Esophagus squamous epithelium (tissue), 5 donors: ENCODE measurements at regions not wholly inside any gene's neighbourhood (a gene's known extent, or its start where the extent isn't known, plus 50 kb on each side); places are given as distances from the start of the nearest gene placed in this dataset.
"Not testable (repeated sequence)": the region's sequence is repeated elsewhere in the genome, so short reads cannot be mapped to it uniquely, and the experiment has no call there.

Experiments
- DNase-seq: peaks from one replicate; lab custom pipeline; 2025; lab: John Stamatoyannopoulos, UW
- H3K27ac ChIP-seq, 4 donors: fragments of 200-600 bp; sonication (generic); one replicate each; pipeline ENCODE4 v1.5.1; 2016 to 2019; ENCODE audit warnings: mild to moderate bottlenecking in 1 of 4
- H3K27me3 ChIP-seq, 4 donors: fragments of 200-600 bp; sonication (generic); 1 replicate in 3 of 4; 2 replicates in 1 of 4; pipeline versions ENCODE4 v1.5.1 to v1.6.0; 2017 to 2021; ENCODE audit warnings: antibody characterized with exemption in 1 of 4
- H3K36me3 ChIP-seq, 3 donors: fragments of 200-600 bp; sonication (generic); one replicate each; pipeline ENCODE4 v1.5.1; 2016 to 2019
- H3K4me1 ChIP-seq, 3 donors: fragments of 200-600 bp; sonication (generic); one replicate each; pipeline ENCODE4 v1.5.1; 2017 to 2019
- H3K4me3 ChIP-seq, 4 donors: fragments of 200-600 bp; sonication (generic); 1 replicate in 3 of 4; 2 replicates in 1 of 4; pipeline ENCODE4 v1.5.1; 2016 to 2019; ENCODE audit warnings: mild to moderate bottlenecking in 2 of 4, moderate library complexity in 1 of 4
- H3K9me3 ChIP-seq, 3 donors: fragments of 200-600 bp; sonication (generic); one replicate each; pipeline ENCODE4 v1.5.1; 2016 to 2019
- POLR2A ChIP-seq, 4 donors: fragments of 450-650 bp; IDR thresholded peaks; one replicate each; pipeline ENCODE4 v1.6.1; 2017; ENCODE audit warnings: antibody characterized with exemption in 4 of 4, mild to moderate bottlenecking in 4 of 4, moderate library complexity in 3 of 4
- WGBS, 2 donors: methylation state at CpG; one replicate each; pipeline ENCODE4 v1.1.5; 2018; 5-methylcytosine and 5-hydroxymethylcytosine counted together
- intact Hi-C: fragments of 100-400 bp; cut with DNase I; formaldehyde crosslinking; loops from one replicate; pipeline ENCODE4 v1.15.0; 2022
- TF ChIP-seq, protein P1 (sequence below), 6 experiments: fragments of 450-650 bp in 4 of 6; fragments of 200-600 bp in 2 of 6; sonication (generic) in 2 of 6; IDR thresholded peaks; one replicate each; pipeline ENCODE4 v1.5.1; 2016 to 2019; ENCODE audit warnings: antibody characterized with exemption in 6 of 6, mild to moderate bottlenecking in 4 of 6, moderate library complexity in 4 of 6
- donor health status: DM: yes; HTN: yes; CAD: no.

DNA sequence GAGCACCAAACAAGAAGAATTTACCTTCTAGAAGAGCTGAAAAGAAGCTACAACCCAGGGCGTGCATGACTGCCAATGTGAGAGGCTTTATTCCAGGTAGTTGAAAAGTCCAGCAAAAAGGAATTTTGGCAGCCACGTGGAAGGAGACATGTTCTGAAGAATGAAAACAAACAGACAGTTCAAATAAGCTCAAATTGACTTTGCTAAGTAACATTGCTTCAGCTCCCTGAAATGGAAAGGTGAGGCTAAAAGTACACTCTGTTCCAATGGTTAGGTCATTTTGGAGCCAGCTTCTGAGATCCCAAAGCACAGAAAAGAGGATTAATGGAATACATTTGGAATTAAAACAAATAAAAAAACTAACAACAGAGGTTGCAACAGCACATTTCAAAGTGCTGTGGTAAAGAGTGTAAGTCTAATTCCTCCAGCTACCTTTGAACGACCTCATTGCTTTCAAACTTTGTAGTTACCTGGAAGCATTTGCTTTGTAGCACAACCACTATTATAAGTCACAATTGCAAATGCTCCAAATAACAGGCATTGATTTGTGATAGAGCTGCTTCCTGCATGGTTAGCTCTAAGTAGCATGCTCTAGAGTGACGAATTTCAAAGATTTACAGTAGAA lies 405.3 kb upstream of the EDA2R start:
- Histone ChIP-seq H3K9me3 (no peaks in the 10 kb centered on the region), H3K27ac (no peak overlapping the region), H3K36me3 (no peaks in the 10 kb centered on the region), H3K27me3 (no peaks in the 10 kb centered on the region), H3K4me3 (no peak overlapping the region), H3K4me1 (no peaks in the 10 kb centered on the region)
- 23 to 26% methylated on average over 4 of the region's 4 CpGs for WGBS, 2 donors
- DNase-seq: no peak
- intact Hi-C loops: no loop called here
- TF ChIP-seq, protein P1, sequence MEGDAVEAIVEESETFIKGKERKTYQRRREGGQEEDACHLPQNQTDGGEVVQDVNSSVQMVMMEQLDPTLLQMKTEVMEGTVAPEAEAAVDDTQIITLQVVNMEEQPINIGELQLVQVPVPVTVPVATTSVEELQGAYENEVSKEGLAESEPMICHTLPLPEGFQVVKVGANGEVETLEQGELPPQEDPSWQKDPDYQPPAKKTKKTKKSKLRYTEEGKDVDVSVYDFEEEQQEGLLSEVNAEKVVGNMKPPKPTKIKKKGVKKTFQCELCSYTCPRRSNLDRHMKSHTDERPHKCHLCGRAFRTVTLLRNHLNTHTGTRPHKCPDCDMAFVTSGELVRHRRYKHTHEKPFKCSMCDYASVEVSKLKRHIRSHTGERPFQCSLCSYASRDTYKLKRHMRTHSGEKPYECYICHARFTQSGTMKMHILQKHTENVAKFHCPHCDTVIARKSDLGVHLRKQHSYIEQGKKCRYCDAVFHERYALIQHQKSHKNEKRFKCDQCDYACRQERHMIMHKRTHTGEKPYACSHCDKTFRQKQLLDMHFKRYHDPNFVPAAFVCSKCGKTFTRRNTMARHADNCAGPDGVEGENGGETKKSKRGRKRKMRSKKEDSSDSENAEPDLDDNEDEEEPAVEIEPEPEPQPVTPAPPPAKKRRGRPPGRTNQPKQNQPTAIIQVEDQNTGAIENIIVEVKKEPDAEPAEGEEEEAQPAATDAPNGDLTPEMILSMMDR (IDR thresholded peaks at IDR 0.05): no peak
- TF ChIP-seq POLR2A (IDR thresholded peaks at IDR 0.05): no peak

DNA sequence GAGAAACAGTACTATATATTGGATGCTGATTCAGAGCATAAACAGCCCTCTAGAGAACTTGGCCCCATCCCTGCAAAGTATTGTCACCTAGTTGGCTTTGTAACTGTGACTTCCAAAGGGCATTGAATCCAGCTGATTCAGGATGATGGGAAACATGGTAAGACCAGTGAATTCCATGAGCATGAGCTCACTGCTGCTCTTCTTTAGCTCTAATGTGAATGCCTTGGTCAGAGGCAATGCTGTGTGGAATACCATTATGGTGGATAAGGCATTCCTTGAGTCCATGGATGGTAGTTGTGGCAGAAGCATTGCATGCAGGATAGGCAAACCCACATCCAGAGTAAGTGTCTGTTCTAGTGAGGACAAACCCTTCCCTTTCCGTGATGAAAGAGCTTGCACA lies 365.6 kb upstream of the EDA2R start:
- no peaks in the 10 kb centered on the region for H3K27me3 ChIP-seq
- peaks cover 0 to 11% (median 0%) of the 10 kb centered on the region in 3 donors for H3K9me3 ChIP-seq
- intact Hi-C loops: no loop called here
- no peak overlapping the region for H3K27ac ChIP-seq
- H3K36me3 ChIP-seq: no peaks in the 10 kb centered on the region
- no peaks in the 10 kb centered on the region for H3K4me1 ChIP-seq
- TF ChIP-seq POLR2A (IDR thresholded peaks at IDR 0.05): no peak
- TF ChIP-seq, protein P1 (IDR thresholded peaks at IDR 0.05): no peak
- no peak for DNase-seq
- H3K4me3 ChIP-seq: no peak overlapping the region
- WGBS, 2 donors: 60% methylated on average over 1 of the region's 1 CpG; no CpG with 5 or more reads in 1 of the 2 donors

DNA sequence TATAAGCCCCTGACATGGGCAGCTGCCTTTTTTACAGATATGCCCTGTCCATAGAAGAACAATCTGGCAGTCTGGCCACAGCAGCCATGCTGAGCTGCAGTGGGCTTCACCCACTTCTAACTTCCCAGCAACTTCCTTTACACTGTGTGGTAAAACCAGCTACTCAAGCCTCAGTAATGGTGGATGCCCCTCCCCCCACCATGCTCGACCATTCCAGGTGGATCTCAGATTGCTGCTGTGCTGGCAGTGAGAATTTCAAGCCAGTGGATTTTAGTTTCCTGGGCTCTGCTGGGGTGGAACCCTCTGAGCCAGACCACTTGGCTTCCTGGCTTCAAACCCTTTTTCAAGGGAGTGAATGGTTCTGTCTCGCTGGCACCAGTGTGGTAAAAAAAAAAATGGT lies 355.9 kb upstream of the EDA2R start:
- no peak overlapping the region for H3K4me3 ChIP-seq
- intact Hi-C loops: no loop called here
- no peaks in the 10 kb centered on the region for H3K4me1 ChIP-seq
- no peak overlapping the region for H3K27ac ChIP-seq
- H3K9me3 ChIP-seq: no peaks in the 10 kb centered on the region
- WGBS, 2 donors: 0 to 21% methylated on average over 1 to 2 of the region's 2 CpGs
- H3K36me3 ChIP-seq: no peaks in the 10 kb centered on the region
- no peaks in the 10 kb centered on the region for H3K27me3 ChIP-seq
- TF ChIP-seq, protein P1 (IDR thresholded peaks at IDR 0.05): no peak
- TF ChIP-seq POLR2A (IDR thresholded peaks at IDR 0.05): no peak
- DNase-seq: no peak

DNA sequence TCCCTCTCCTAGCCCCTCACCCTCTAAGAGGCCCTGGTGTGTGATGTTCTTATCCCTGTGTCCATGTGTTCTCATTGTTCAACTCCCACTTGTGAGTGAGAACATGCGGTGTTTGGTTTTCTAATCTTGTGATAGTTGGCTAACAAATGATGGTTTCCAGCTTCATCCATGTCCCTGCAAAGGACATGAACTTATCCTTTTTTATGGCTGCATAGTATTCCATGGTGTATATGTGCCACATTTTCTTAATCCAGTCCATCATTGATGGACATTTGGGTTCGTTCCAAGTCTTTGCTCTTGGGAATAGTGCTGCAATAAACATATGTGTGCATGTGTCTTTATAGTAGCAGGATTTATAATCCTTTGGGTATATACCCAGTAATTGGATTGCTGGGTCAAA lies 353.2 kb upstream of the EDA2R start:
- H3K27me3 ChIP-seq, intact Hi-C loops, H3K4me3 ChIP-seq, H3K9me3 ChIP-seq, H3K36me3 ChIP-seq, DNase-seq, H3K4me1 ChIP-seq, H3K27ac ChIP-seq: not testable (repeated sequence)
- 68 to 80% methylated on average over 2 of the region's 2 CpGs for WGBS, 2 donors

DNA sequence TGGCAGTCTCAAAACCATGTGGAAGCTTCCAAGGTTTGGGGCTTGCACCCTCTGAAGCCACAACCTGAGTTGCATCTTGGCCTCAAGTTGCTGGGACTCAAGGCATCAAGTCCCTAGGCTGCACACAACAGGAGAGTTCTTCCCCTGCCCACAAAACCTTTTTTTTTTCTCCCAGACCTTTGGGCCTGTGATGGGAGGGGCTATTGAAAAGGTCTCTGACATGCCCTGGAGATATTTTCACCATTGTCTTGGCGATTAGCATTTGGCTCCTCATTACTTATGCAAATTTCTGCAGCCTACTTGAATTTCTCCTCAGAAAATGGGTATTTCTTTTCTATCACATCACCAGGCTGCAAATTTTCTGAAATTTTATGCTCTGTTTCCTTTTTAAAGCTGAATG lies 349.5 kb upstream of the EDA2R start:
- TF ChIP-seq, protein P1 (IDR thresholded peaks at IDR 0.05): no peak
- no peak for TF ChIP-seq POLR2A (IDR thresholded peaks at IDR 0.05)
- intact Hi-C loops: no loop called here
- Histone ChIP-seq H3K4me1 (no peaks in the 10 kb centered on the region), H3K27me3 (no peaks in the 10 kb centered on the region), H3K27ac (no peak overlapping the region), H3K9me3 (no peaks in the 10 kb centered on the region), H3K4me3 (no peak overlapping the region), H3K36me3 (no peaks in the 10 kb centered on the region)
- WGBS, 2 donors: 18 to 33% methylated on average over 1 of the region's 1 CpG
- DNase-seq: no peak

DNA sequence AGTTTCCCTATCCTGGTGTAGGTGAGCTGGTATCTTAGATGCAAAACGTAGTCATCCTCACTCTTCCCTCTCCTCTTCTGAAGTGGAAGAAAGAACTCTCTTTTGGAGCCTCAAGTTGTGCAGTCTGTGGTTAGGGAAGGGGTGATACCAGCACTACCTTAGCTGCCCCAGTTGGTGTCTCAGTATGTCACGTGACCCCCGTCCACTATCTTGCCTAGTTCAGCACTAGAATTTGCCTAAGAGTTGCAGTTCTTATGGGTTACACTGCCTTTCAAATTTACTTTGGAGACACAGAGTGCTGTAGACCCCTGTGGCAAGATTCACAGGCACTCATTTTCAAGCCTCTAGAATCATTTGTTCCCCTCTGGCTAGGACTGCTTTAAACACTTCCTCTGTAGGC lies 322.8 kb upstream of the EDA2R start:
- intact Hi-C loops: no loop called here
- Histone ChIP-seq H3K36me3 (no peaks in the 10 kb centered on the region), H3K9me3 (peaks cover 0 to 3% (median 0%) of the 10 kb centered on the region in 3 donors), H3K27me3 (no peaks in the 10 kb centered on the region), H3K4me3 (no peak overlapping the region), H3K4me1 (no peaks in the 10 kb centered on the region), H3K27ac (no peak overlapping the region)
- WGBS, 2 donors: 72 to 100% methylated on average over 2 to 3 of the region's 3 CpGs
- DNase-seq: no peak
- TF ChIP-seq POLR2A (IDR thresholded peaks at IDR 0.05): no peak
- TF ChIP-seq, protein P1 (IDR thresholded peaks at IDR 0.05): no peak
